ENCODE measurements at regions not wholly inside any gene's neighbourhood (a gene's known extent, or its start where the extent isn't known, plus 50 kb on each side); places are given as distances from the start of the nearest gene placed in this dataset.

GRCh38 chrX:4876268-4876667, 1162.8 kb upstream of the PRKX start:
- Mint-ChIP-seq H3K36me3 (ENCODE audit: low read depth) (no peaks in the 10 kb centered on the region), H3K4me3 (ENCODE audit: unreplicated experiment) (no peak overlapping the region), H3K4me1 (ENCODE audit: low read depth) (no peaks in the 10 kb centered on the region), H3K9me3 (ENCODE audit: low read depth) (peaks cover 21% of the 10 kb centered on the region), H3K27me3 (ENCODE audit: low read depth) (no peaks in the 10 kb centered on the region), H3K27ac (ENCODE audit: unreplicated experiment) (no peak overlapping the region)
- no peak for TF ChIP-seq CTCF (IDR thresholded peaks at IDR 0.05)
- no peak for DNase-seq (ENCODE audit: low spot score)

- Mint-ChIP-seq H3K27me3 (ENCODE audit: low read depth) (no peaks in the 10 kb centered on the region), H3K4me3 (ENCODE audit: unreplicated experiment) (no peak overlapping the region), H3K27ac (ENCODE audit: unreplicated experiment) (no peak overlapping the region), H3K36me3 (ENCODE audit: low read depth) (no peaks in the 10 kb centered on the region), H3K9me3 (ENCODE audit: low read depth) (peaks cover 24% of the 10 kb centered on the region), H3K4me1 (ENCODE audit: low read depth) (no peaks in the 10 kb centered on the region)
- no peak for TF ChIP-seq CTCF (IDR thresholded peaks at IDR 0.05)
- no peak for DNase-seq (ENCODE audit: low spot score)
Observed at GRCh38 chrX:4851534-4851933, 1138.1 kb upstream of the PRKX start.

GRCh38 chrX:4850312-4850711, 1136.9 kb upstream of the PRKX start:
- no peak for DNase-seq (ENCODE audit: low spot score)
- Mint-ChIP-seq H3K27me3 (ENCODE audit: low read depth) (no peaks in the 10 kb centered on the region), H3K27ac (ENCODE audit: unreplicated experiment) (no peak overlapping the region), H3K9me3 (ENCODE audit: low read depth) (peaks cover 24% of the 10 kb centered on the region), H3K4me3 (ENCODE audit: unreplicated experiment) (no peak overlapping the region), H3K4me1 (ENCODE audit: low read depth) (no peaks in the 10 kb centered on the region), H3K36me3 (ENCODE audit: low read depth) (no peaks in the 10 kb centered on the region)
- TF ChIP-seq CTCF (IDR thresholded peaks at IDR 0.05) = no peak

- H3K36me3 Mint-ChIP-seq (ENCODE audit: low read depth) = no peaks in the 10 kb centered on the region
- H3K27me3 Mint-ChIP-seq (ENCODE audit: low read depth) = no peaks in the 10 kb centered on the region
- H3K27ac Mint-ChIP-seq (ENCODE audit: unreplicated experiment) = no peak overlapping the region
- peaks cover 25% of the 10 kb centered on the region for H3K9me3 Mint-ChIP-seq (ENCODE audit: low read depth)
- H3K4me3 Mint-ChIP-seq (ENCODE audit: unreplicated experiment) = no peak overlapping the region
- no peaks in the 10 kb centered on the region for H3K4me1 Mint-ChIP-seq (ENCODE audit: low read depth)
- no peak for DNase-seq (ENCODE audit: low spot score)
- TF ChIP-seq CTCF (IDR thresholded peaks at IDR 0.05) = no peak
Observed at GRCh38 chrX:4844376-4844775, 1130.9 kb upstream of the PRKX start.

GRCh38 chrX:4841216-4841745, 1127.8 kb upstream of the PRKX start:
- H3K27ac Mint-ChIP-seq (ENCODE audit: unreplicated experiment) = no peak overlapping the region
- peaks cover 28% of the 10 kb centered on the region for H3K9me3 Mint-ChIP-seq (ENCODE audit: low read depth)

More at GRCh38 chrX:4841216-4841745, 1127.8 kb upstream of the PRKX start:
- Mint-ChIP-seq H3K4me3 (ENCODE audit: unreplicated experiment) (no peak overlapping the region), H3K27me3 (ENCODE audit: low read depth) (no peaks in the 10 kb centered on the region), H3K4me1 (ENCODE audit: low read depth) (no peaks in the 10 kb centered on the region), H3K36me3 (ENCODE audit: low read depth) (no peaks in the 10 kb centered on the region)
- no peak for DNase-seq (ENCODE audit: low spot score)
- TF ChIP-seq CTCF (IDR thresholded peaks at IDR 0.05) = no peak
